GM12873 (cell line): ENCODE measurements at regions not wholly inside any gene's neighbourhood (a gene's known extent, or its start where the extent isn't known, plus 50 kb on each side); places are given as distances from the start of the nearest gene placed in this dataset.
A peak's percentile ranks its signal among the peaks of the same experiment; 100 is the strongest.

Source experiments
- CTCF ChIP-seq: IDR thresholded peaks from 2 replicates; pipeline ENCODE4 v1.5.1; 2012; ENCODE audit warnings: low read depth, mild to moderate bottlenecking, moderate library complexity, low read length, control low read depth; ENCODE audit not compliant: insufficient read depth; ENCODE audit errors: missing control alignments

- no peak for TF ChIP-seq CTCF
These were observed 69.3 kb downstream of the FOXB1 start for GRCh38 chr15:60073466-60073840.

- no peak for TF ChIP-seq CTCF
These were observed 70.2 kb downstream of the FOXB1 start for GRCh38 chr15:60074181-60074885.

- TF ChIP-seq CTCF: no peak
These were observed 71.9 kb downstream of the FOXB1 start for GRCh38 chr15:60076045-60076444.

GRCh38 chr15:60076582-60077276, 72.6 kb downstream of the FOXB1 start:
- TF ChIP-seq CTCF: no peak

GRCh38 chr15:60077581-60078359, 73.7 kb downstream of the FOXB1 start:
- no peak for TF ChIP-seq CTCF

- peak; percentile 30 for TF ChIP-seq CTCF
These were observed 75.1 kb downstream of the FOXB1 start for GRCh38 chr15:60079210-60079609.

GRCh38 chr15:60081976-60082375, 77.9 kb downstream of the FOXB1 start:
- TF ChIP-seq CTCF: no peak
